Mucosa of descending colon (tissue), 3 donors: ENCODE measurements at regions not wholly inside any gene's neighbourhood (a gene's known extent, or its start where the extent isn't known, plus 50 kb on each side); places are given as distances from the start of the nearest gene placed in this dataset.

Experiments
- ATAC-seq: fragments of 200-7000 bp; cut with Tn5 transposase; one replicate; pipeline ENCODE4 v1.9.1; 2020; ENCODE audit warnings: mild to moderate bottlenecking, moderate library complexity
- DNase-seq, 3 donors: peaks; one replicate each; pipeline ENCODE4 v3.0.0-alpha.2; 2020
- H3K36me3 ChIP-seq: fragments of 200-600 bp; one replicate; pipeline ENCODE4 v1.8.0; 2021; ENCODE audit warnings: low read depth, mild to moderate bottlenecking
- H3K4me1 ChIP-seq: fragments of 200-600 bp; one replicate; pipeline ENCODE4 v1.8.0; 2021; ENCODE audit warnings: low read depth, mild to moderate bottlenecking
- H3K4me3 ChIP-seq: fragments of 200-600 bp; one replicate; pipeline ENCODE4 v1.8.0; 2021; ENCODE audit warnings: mild to moderate bottlenecking
- H3K9me3 ChIP-seq: fragments of 200-600 bp; one replicate; pipeline ENCODE4 v1.8.0; 2021; ENCODE audit warnings: mild to moderate bottlenecking
- CTCF ChIP-seq: fragments of 200-600 bp; IDR thresholded peaks from one replicate; pipeline ENCODE4 v1.8.0; 2022; ENCODE audit warnings: antibody characterized with exemption, mild to moderate bottlenecking
- intact Hi-C, 2 donors: fragments of 100-400 bp; cut with DNase I in 1 of 2; cut with micrococcal nuclease in 1 of 2; formaldehyde crosslinking; loops; one replicate each; pipeline versions ENCODE4 v1.11.0 to v1.11.1; 2022; cut with DNase I, micrococcal nuclease
- donor health status: DM: no; HTN: no; CAD: no; lungs with moderate emphysema.
- donor health status: DM: no; HTN: no; CAD: no.
- donor health status: DM: no; HTN: yes; CAD: no.

GRCh38 chr5:128800377-128800776 is 164.9 kb upstream of the SLC27A6 start:
- intact Hi-C loops = no loop called here
- TF ChIP-seq CTCF = no peak
- DNase-seq = no peak

DNA sequence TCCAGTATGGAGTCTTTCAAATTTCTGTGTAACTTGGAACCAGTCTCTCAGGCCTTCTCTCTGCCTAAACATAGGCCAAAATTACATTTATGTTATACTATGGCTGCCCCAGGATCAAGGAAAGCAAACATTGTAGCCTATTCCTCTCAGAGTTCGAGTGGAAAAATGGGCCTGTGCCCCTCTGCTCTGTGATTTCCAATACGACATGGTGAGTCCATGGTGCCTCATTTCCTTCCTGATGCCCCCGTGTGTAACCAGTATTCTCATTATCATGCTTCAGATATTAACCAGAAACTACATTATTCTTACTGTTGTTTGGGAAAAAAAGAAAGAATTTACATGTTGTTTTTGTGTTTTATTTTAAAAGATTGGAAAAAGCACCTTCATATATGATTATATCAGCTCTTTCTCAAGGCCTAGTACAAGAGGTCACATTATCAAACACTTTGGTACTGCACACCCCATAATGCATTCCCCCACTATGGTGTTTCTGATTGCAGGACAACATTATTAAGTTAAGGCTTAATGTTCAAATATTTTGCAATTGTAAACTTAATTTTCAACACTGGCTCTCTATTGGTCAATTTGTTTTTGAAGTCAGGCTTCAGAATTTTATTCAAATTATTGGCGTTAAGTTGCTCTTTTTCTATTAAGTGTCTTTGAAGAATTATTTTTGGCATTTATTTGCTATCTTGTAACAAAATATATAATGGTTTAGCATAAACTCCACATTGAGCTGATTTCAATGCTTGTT is 151.8 kb upstream of the SLC27A6 start:
- no peak for DNase-seq
- Histone ChIP-seq H3K4me1 (no peaks in the 10 kb centered on the region), H3K36me3 (no peaks in the 10 kb centered on the region), H3K9me3 (no peaks in the 10 kb centered on the region), H3K4me3 (no peak overlapping the region)
- TF ChIP-seq CTCF = no peak
- intact Hi-C loops = no loop called here
- ATAC-seq = no peak

More at GRCh38 chr5:128800377-128800776, 164.9 kb upstream of the SLC27A6 start:
- no peaks in the 10 kb centered on the region for H3K36me3 ChIP-seq
- H3K4me1 ChIP-seq = no peaks in the 10 kb centered on the region
- no peak for ATAC-seq
- H3K9me3 ChIP-seq = no peaks in the 10 kb centered on the region
- H3K4me3 ChIP-seq = no peak overlapping the region

- no peaks in the 10 kb centered on the region for H3K9me3 ChIP-seq
- H3K4me3 ChIP-seq = no peak overlapping the region
- no peaks in the 10 kb centered on the region for H3K4me1 ChIP-seq
- no peak for ATAC-seq
- no peaks in the 10 kb centered on the region for H3K36me3 ChIP-seq
- no peak for DNase-seq
- intact Hi-C loops = no loop called here
- TF ChIP-seq CTCF = no peak
These were observed 150.1 kb upstream of the SLC27A6 start for GRCh38 chr5:128815201-128815600.

GRCh38 chr5:128825826-128826225 is 139.5 kb upstream of the SLC27A6 start:
- ATAC-seq = no peak
- Histone ChIP-seq H3K4me3 (no peak overlapping the region), H3K9me3 (no peaks in the 10 kb centered on the region), H3K36me3 (no peaks in the 10 kb centered on the region), H3K4me1 (no peaks in the 10 kb centered on the region)
- DNase-seq = no peak
- no peak for TF ChIP-seq CTCF
- intact Hi-C loops = no loop called here

DNA sequence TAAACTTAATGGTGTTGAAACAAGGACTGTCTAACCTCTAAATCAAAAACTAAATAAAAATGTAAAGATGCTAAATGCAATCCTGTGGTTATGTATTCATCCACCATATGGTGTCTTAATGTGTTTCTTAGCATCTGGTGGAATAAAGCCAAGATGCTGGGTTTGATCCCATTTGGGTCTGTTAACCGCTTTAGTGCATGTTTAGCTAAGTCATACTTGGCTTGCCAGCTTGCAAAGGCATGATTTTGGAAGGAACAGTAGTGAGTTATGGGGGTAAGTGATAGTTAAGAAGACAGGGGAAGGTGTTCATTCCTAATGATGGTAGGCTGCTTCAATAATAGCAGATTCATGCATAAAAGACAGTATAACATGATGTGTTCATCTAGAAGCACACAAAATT is 139.0 kb upstream of the SLC27A6 start:
- intact Hi-C loops = no loop called here
- H3K9me3 ChIP-seq = no peaks in the 10 kb centered on the region
- H3K4me3 ChIP-seq = no peak overlapping the region
- DNase-seq (no peak), ATAC-seq (no peak)
- H3K4me1 ChIP-seq = no peaks in the 10 kb centered on the region
- H3K36me3 ChIP-seq = no peaks in the 10 kb centered on the region
- no peak for TF ChIP-seq CTCF

DNA sequence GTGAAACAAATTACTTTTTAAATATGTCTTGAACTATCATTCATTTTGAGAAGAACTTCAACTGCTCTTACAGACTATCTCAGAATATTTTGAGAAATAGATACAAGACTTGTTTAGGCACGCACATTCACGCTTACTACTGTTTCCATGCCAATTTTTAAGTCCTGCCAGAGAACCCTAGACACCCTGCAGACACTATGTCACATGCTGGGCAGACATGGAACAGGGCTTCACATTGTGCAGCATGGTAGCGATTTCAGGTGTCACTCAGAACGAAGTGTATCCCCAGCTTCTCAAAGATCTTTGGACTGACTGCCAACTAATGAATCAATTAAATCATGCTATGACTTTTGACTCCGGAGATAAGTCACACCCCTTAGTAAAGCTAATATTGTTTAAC is 128.7 kb upstream of the SLC27A6 start:
- DNase-seq = no peak
- no peak overlapping the region for H3K4me3 ChIP-seq
- intact Hi-C loops = no loop called here
- no peak for TF ChIP-seq CTCF
- no peaks in the 10 kb centered on the region for H3K36me3 ChIP-seq
- no peak for ATAC-seq
- H3K9me3 ChIP-seq = no peaks in the 10 kb centered on the region
- no peaks in the 10 kb centered on the region for H3K4me1 ChIP-seq
